T-cell (primary cell): ENCODE measurements at regions not wholly inside any gene's neighbourhood (a gene's known extent, or its start where the extent isn't known, plus 50 kb on each side); places are given as distances from the start of the nearest gene placed in this dataset.

ENCODE experiments used
- ATAC-seq, 4 experiments: fragments of 200-7000 bp in 3 of 4; fragments of 150-1000 bp in 1 of 4; cut with Tn5 transposase; replicated peaks in 1 of 4; 1 replicate in 3 of 4; 2 replicates in 1 of 4; pipeline ENCODE4 v1.10.0; 2021; ENCODE audit warnings: moderate library complexity in 3 of 4, mild to moderate bottlenecking in 2 of 4, moderate number of reproducible peaks in 1 of 4
- CTCF ChIA-PET, 2 donors: fragments of 300-600 bp; sonication (Branson Sonifier 250); formaldehyde crosslinking; loops; one replicate each; lab custom pipeline; 2022; ENCODE audit warnings: antibody characterized with exemption in 2 of 2; lab: Charles Lee
- POLR2A ChIA-PET, 2 donors: fragments of 300-600 bp; sonication (Branson Sonifier 250); formaldehyde crosslinking; loops; one replicate each; lab custom pipeline; 2022; ENCODE audit warnings: antibody characterized with exemption in 2 of 2; lab: Charles Lee
- DNase-seq, 35 experiments: peaks; one replicate each; pipeline versions ENCODE4 v3.0.0 to v3.0.0-alpha.2; 2013 to 2023
- H3K27ac ChIP-seq: one replicate; pipeline ENCODE4 v1.5.1; 2013; ENCODE audit warnings: low read length
- H3K27me3 ChIP-seq, 2 experiments: replicated peaks in 1 of 2; 1 replicate in 1 of 2; 2 replicates in 1 of 2; pipeline versions ENCODE4 v1.6.1 to v1.7.0; 2013; ENCODE audit warnings: low read length in 1 of 2, mixed read lengths in 1 of 2; ENCODE audit not compliant: control insufficient read depth in 2 of 2, insufficient read depth in 2 of 2; ENCODE audit errors: extremely low read depth in 1 of 2
- H3K36me3 ChIP-seq, 2 donors: 1 replicate in 1 of 2; 2 replicates in 1 of 2; pipeline versions ENCODE4 v1.6.1 to v1.7.0; 2013; ENCODE audit warnings: low read length in 1 of 2; ENCODE audit not compliant: control insufficient read depth in 2 of 2, insufficient read depth in 1 of 2; ENCODE audit errors: extremely low read depth in 1 of 2
- H3K4me1 ChIP-seq, 2 experiments: 1 replicate in 1 of 2; 2 replicates in 1 of 2; pipeline versions ENCODE4 v1.6.1 to v1.7.0; 2013; ENCODE audit warnings: low read length in 2 of 2, mixed read lengths in 1 of 2; ENCODE audit not compliant: insufficient read depth in 2 of 2, control insufficient read depth in 1 of 2; ENCODE audit errors: extremely low read depth in 1 of 2
- H3K4me3 ChIP-seq, 2 donors: 1 replicate in 1 of 2; 2 replicates in 1 of 2; pipeline versions ENCODE4 v1.5.1 to v1.7.0; 2013; ENCODE audit warnings: mild to moderate bottlenecking in 2 of 2, low read length in 1 of 2, moderate library complexity in 1 of 2; ENCODE audit not compliant: control insufficient read depth in 1 of 2; ENCODE audit errors: extremely low read depth in 1 of 2
- H3K9me3 ChIP-seq: 2 replicates; pipeline ENCODE4 v1.7.0; 2013
- H3K27ac Mint-ChIP-seq, 2 donors: one replicate each; pipeline ENCODE4 v1.8.0; 2020 to 2021; ENCODE audit warnings: mild to moderate bottlenecking in 2 of 2, mixed read lengths in 2 of 2
- H3K27me3 Mint-ChIP-seq, 2 donors: one replicate each; pipeline ENCODE4 v1.8.0; 2021 to 2022; ENCODE audit warnings: mixed read lengths in 2 of 2
- H3K36me3 Mint-ChIP-seq: one replicate; pipeline ENCODE4 v1.8.0; 2021; ENCODE audit warnings: mixed read lengths
- H3K4me1 Mint-ChIP-seq, 3 donors: one replicate each; pipeline ENCODE4 v1.8.0; 2020 to 2022; ENCODE audit warnings: mixed read lengths in 3 of 3, mild to moderate bottlenecking in 1 of 3
- H3K4me3 Mint-ChIP-seq, 3 donors: one replicate each; pipeline ENCODE4 v1.8.0; 2020 to 2022; ENCODE audit warnings: mild to moderate bottlenecking in 3 of 3, mixed read lengths in 3 of 3, moderate library complexity in 3 of 3
- H3K9me3 Mint-ChIP-seq, 3 donors: one replicate each; pipeline ENCODE4 v1.8.0; 2020 to 2022; ENCODE audit warnings: mixed read lengths in 3 of 3
- WGBS: methylation state at CpG from one replicate; pipeline ENCODE4 v1.1.5; 2013; ENCODE audit warnings: missing lambda C conversion rate; ENCODE audit not compliant: insufficient coverage; 5-methylcytosine and 5-hydroxymethylcytosine counted together

DNA sequence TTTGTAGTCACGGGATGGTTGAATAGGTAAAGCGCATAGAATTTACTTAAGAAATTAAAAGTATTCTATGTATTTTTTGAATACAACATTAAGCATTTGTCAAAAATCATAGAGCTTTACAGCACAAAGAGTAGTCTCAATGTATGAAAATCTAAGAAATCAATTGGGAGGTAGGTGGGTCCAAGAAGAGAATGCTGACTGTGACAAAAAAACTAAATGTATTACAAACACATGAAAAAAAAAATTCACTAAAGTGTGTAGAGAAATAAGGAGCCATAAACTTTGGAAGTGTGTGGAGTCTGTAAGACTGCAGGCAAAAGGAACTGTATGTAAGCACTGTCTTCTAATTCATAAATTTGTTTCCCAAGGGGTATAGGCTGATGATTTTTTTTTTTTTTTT lies 558.3 kb downstream of the JRKL start:
- Histone ChIP-seq H3K36me3 (no peaks in the 10 kb centered on the region), H3K9me3 (no peaks in the 10 kb centered on the region), H3K27me3 (no peaks in the 10 kb centered on the region), H3K27ac (no peak overlapping the region), H3K4me3 (no peak overlapping the region), H3K4me1 (no peaks in the 10 kb centered on the region)
- no peaks in the 10 kb centered on the region for H3K36me3 Mint-ChIP-seq
- no peak for ATAC-seq
- no peak overlapping the region for H3K4me3 Mint-ChIP-seq
- no CpG with 5 or more reads among the region's 2 CpGs for WGBS
- ChIA-PET POLR2A (no interaction called here), CTCF (no interaction called here)
- no peaks in the 10 kb centered on the region for H3K27me3 Mint-ChIP-seq
- H3K27ac Mint-ChIP-seq = no peak overlapping the region
- no peak for DNase-seq
- H3K4me1 Mint-ChIP-seq = no peaks in the 10 kb centered on the region
- H3K9me3 Mint-ChIP-seq = peaks cover 3 to 6% (median 4%) of the 10 kb centered on the region in 3 donors

DNA sequence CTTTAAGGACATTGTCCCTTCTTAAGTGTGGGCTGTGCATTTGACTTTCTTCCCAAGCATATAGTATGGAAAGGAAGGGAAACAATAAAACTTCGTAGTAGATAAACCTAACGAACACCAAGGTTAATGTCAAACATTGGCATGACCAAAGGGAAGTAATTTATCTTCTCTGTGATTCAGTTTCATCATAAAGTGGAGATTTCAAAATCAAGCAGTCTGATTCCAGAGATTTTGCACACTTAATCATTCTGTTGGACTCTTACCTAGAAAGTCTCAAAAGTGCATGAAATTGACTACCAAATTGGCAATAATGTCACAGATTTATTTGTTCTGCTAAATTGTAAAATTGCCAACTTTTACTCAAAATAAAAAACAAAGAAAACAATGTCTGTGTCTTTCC lies 559.7 kb downstream of the JRKL start:
- ChIA-PET POLR2A (no interaction called here), CTCF (no interaction called here)
- DNase-seq (no peak), ATAC-seq (no peak)
- Histone ChIP-seq H3K4me3 (no peak overlapping the region), H3K9me3 (no peaks in the 10 kb centered on the region), H3K27me3 (no peaks in the 10 kb centered on the region), H3K36me3 (no peaks in the 10 kb centered on the region), H3K27ac (no peak overlapping the region), H3K4me1 (no peaks in the 10 kb centered on the region)
- no peaks in the 10 kb centered on the region for H3K27me3 Mint-ChIP-seq
- H3K36me3 Mint-ChIP-seq = no peaks in the 10 kb centered on the region
- WGBS = no CpG with 5 or more reads among the region's 2 CpGs
- no peak overlapping the region for H3K27ac Mint-ChIP-seq
- H3K4me3 Mint-ChIP-seq = no peak overlapping the region
- no peaks in the 10 kb centered on the region for H3K4me1 Mint-ChIP-seq
- H3K9me3 Mint-ChIP-seq = peaks cover under 1 to 4% (median 3%) of the 10 kb centered on the region in 3 donors

DNA sequence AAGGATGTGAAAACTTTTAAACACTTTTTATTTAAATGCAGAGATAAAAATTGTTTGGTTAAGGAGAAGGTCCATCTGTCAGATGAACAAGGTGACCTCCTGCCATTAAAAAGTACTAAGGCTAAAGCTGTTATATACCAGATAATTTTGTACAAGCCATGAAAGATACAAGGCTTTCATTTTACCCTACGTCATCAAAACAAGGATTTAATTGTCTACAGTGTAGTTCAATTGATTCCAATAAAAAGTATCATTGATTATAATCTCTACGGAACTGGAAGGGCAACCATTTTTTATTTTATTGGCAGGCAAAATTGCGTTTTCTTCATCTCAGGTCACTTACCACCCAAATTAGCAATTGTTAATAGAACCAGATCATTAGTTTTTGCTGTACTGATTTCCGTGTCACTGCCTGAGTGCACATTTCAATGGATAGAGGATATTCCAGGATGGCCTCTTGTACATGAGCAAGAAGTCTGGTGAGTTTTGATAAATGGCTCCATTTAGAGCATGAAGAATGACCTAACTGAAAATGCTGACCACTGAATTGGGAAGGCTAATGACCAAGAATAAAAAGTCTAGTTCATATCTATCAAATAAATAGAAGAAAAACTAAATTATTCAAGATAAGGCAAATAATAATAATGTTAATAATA lies 564.9 kb downstream of the JRKL start:
- Mint-ChIP-seq H3K9me3 (peaks cover 0 to 7% (median 4%) of the 10 kb centered on the region in 3 donors), H3K36me3 (no peaks in the 10 kb centered on the region), H3K4me3 (no peak overlapping the region), H3K4me1 (no peaks in the 10 kb centered on the region), H3K27me3 (no peaks in the 10 kb centered on the region), H3K27ac (no peak overlapping the region)
- Histone ChIP-seq H3K27me3 (no peaks in the 10 kb centered on the region), H3K4me1 (no peaks in the 10 kb centered on the region), H3K4me3 (no peak overlapping the region), H3K9me3 (no peaks in the 10 kb centered on the region), H3K36me3 (no peaks in the 10 kb centered on the region), H3K27ac (no peak overlapping the region)
- no peak for ATAC-seq
- ChIA-PET CTCF (no interaction called here), POLR2A (no interaction called here)
- WGBS = no CpG with 5 or more reads among the region's 4 CpGs
- DNase-seq = no peak

DNA sequence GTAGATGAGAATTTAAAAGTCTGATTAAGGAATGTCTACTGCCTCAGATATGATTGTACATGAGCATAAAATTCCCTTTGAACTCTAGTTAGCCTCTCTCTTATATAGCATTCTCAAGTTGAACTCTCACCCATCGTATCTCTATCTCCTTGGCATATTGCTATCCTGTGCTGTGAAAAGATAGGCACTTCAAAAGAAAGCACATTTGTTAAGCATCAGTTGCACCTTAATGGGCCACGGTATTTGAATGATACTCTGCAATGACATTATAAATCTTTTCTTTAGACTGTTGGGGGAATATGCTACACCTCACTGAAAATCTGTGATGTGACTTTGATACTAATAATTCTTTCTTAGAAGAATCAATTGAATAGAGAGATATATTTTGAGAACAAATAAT lies 570.7 kb downstream of the JRKL start:
- Histone ChIP-seq H3K36me3 (no peaks in the 10 kb centered on the region), H3K9me3 (no peaks in the 10 kb centered on the region), H3K27ac (no peak overlapping the region), H3K4me3 (no peak overlapping the region), H3K27me3 (no peaks in the 10 kb centered on the region), H3K4me1 (no peaks in the 10 kb centered on the region)
- Mint-ChIP-seq H3K4me3 (no peak overlapping the region), H3K36me3 (no peaks in the 10 kb centered on the region), H3K4me1 (no peaks in the 10 kb centered on the region), H3K27me3 (no peaks in the 10 kb centered on the region), H3K9me3 (peaks cover 0 to 6% (median 4%) of the 10 kb centered on the region in 3 donors), H3K27ac (no peak overlapping the region)
- WGBS = no CpG with 5 or more reads among the region's 2 CpGs
- CTCF ChIA-PET = no interaction called here
- ATAC-seq (no peak), DNase-seq (no peak)
- POLR2A ChIA-PET = no interaction called here

DNA sequence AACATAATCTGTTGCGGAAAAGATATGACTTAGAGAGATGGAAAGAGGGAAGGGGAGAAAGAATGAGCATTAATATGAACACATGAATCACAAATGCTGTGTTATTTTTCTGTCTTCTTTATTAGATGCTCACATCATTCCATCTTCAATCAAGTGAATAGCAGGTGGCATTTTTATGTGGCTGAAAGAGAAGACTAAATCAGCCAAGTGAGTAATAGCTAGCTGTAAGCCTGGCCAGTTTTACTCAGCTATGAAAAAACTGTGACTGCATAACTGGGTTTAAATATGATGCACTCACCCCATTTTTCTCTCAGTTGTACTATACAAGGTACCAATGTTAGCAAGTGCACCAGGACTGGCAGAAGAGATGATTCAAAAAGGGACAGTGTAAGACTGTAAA lies 571.1 kb downstream of the JRKL start:
- WGBS = no CpG with 5 or more reads among the region's 1 CpG
- no peaks in the 10 kb centered on the region for H3K36me3 Mint-ChIP-seq
- H3K4me1 Mint-ChIP-seq = no peaks in the 10 kb centered on the region
- DNase-seq (no peak), ATAC-seq (no peak)
- H3K4me1 ChIP-seq = no peaks in the 10 kb centered on the region
- no peak overlapping the region for H3K4me3 ChIP-seq
- ChIA-PET CTCF (no interaction called here), POLR2A (no interaction called here)
- no peak overlapping the region for H3K27ac Mint-ChIP-seq
- H3K36me3 ChIP-seq = no peaks in the 10 kb centered on the region
- no peaks in the 10 kb centered on the region for H3K27me3 Mint-ChIP-seq
- H3K9me3 ChIP-seq = no peaks in the 10 kb centered on the region
- no peak overlapping the region for H3K4me3 Mint-ChIP-seq
- peaks cover 0 to 6% (median 2%) of the 10 kb centered on the region in 3 donors for H3K9me3 Mint-ChIP-seq
- no peak overlapping the region for H3K27ac ChIP-seq
- no peaks in the 10 kb centered on the region for H3K27me3 ChIP-seq

DNA sequence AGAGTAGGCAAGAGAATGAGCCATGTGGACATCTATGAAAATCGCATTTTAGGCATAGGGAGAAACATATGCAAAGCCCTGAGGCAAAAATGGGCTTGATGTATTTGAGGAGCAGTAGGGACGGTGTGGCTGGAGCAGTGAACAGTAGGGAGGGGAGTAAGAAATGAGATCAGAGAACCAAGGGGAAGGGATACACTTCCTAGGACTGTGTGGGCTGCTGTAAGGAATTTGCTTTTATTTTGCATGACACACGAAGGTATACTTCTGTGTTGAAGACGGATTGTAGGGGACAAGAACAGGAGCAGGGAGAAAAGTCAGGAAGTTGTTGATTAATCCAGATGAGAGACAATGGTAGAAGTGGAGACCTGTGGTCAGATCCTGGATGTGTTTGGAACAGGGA lies 572.1 kb downstream of the JRKL start:
- H3K27ac Mint-ChIP-seq = no peak overlapping the region
- POLR2A ChIA-PET = no interaction called here
- H3K36me3 ChIP-seq = no peaks in the 10 kb centered on the region

DNA sequence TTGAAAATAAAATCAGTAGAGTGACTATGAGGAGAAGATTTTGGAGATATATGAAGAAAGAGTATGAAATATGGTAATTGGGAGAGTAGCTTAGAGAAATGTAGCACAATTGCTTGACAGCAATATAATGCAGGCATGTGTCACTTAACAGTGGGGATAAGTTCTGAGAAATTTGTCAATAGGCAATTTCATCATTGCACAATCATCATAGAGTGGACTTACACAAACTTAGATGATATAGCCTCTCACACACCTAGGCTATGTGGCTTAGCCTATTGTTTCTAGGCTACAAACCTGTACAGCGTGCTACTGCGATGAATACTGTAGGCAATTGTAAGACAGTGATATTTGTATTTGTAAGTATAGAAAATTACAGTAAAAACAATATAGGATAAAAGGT lies 573.6 kb downstream of the JRKL start:
- Histone ChIP-seq H3K36me3 (no peaks in the 10 kb centered on the region), H3K4me3 (no peak overlapping the region), H3K27me3 (no peaks in the 10 kb centered on the region), H3K27ac (no peak overlapping the region), H3K4me1 (no peaks in the 10 kb centered on the region), H3K9me3 (no peaks in the 10 kb centered on the region)
- POLR2A ChIA-PET = no interaction called here
- Mint-ChIP-seq H3K27ac (no peak overlapping the region), H3K27me3 (no peaks in the 10 kb centered on the region), H3K36me3 (no peaks in the 10 kb centered on the region), H3K9me3 (peaks cover 2 to 6% (median 5%) of the 10 kb centered on the region in 3 donors), H3K4me1 (no peaks in the 10 kb centered on the region), H3K4me3 (no peak overlapping the region)
- WGBS = no CpG with 5 or more reads among the region's 2 CpGs
- CTCF ChIA-PET = no interaction called here
- ATAC-seq (no peak), DNase-seq (no peak)

More for the DNA sequence above, 572.1 kb downstream of the JRKL start:
- Mint-ChIP-seq H3K9me3 (peaks cover 0 to 6% (median 2%) of the 10 kb centered on the region in 3 donors), H3K36me3 (no peaks in the 10 kb centered on the region), H3K27me3 (no peaks in the 10 kb centered on the region), H3K4me1 (no peaks in the 10 kb centered on the region), H3K4me3 (no peak overlapping the region)
- no peak for ATAC-seq
- no peak for DNase-seq
- Histone ChIP-seq H3K4me3 (no peak overlapping the region), H3K27ac (no peak overlapping the region), H3K27me3 (no peaks in the 10 kb centered on the region), H3K4me1 (no peaks in the 10 kb centered on the region), H3K9me3 (no peaks in the 10 kb centered on the region)
- CTCF ChIA-PET = no interaction called here
- WGBS = 76% methylated on average over 4 of the region's 4 CpGs
